ENCODE measurements at regions not wholly inside any gene's neighbourhood (a gene's known extent, or its start where the extent isn't known, plus 50 kb on each side); places are given as distances from the start of the nearest gene placed in this dataset.

DNA sequence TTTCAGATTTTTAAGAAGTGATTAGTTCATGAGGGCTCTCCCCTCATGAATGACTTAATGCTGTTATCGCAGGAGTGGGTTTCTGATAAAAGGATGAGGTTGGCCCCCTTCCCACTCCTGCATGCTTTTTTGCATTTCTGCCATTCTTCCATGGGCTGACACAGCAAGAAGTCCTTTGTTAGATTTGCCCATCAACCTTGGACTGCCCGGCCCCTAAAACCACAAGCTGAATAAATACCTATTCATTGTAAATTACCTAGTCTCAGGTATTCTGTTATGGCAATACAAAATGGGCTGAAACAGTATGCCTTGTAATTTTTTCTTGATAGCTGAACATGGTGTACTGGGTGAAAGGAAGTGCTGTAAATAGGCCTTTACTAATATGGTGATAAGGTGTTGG is 72.7 kb upstream of the DPH5 start:
- H3K9me1 ChIP-seq (replicated peaks; ENCODE audit: control insufficient read depth, extremely low read depth, insufficient read depth, low read length) = no peaks in the 10 kb centered on the region
- H2AFZ ChIP-seq (ENCODE audit: low read depth, low read length) = no peak overlapping the region
- FAIRE-seq = no peak
- H3K4me3 ChIP-seq (replicated peaks in 1 of 3; ENCODE audit: insufficient read depth in 1 of 3, low read depth in 1 of 3, low read length in 3 of 3) = no peak overlapping the region
- H3K27me3 ChIP-seq (ENCODE audit: control insufficient read depth in 2 of 2, insufficient read depth in 2 of 2, low read length in 2 of 2) = no peaks in the 10 kb centered on the region
- POLR2A ChIA-PET = interaction anchor here (0.6 kb wide), 1 partner anchor 138 kb away, joined by 7 read pairs; the partner anchor contains the start of gene S1PR1
- H3K4me2 ChIP-seq (ENCODE audit: insufficient read depth, low read length) = no peak overlapping the region
- no peak for TF ChIP-seq FOS (IDR thresholded peaks at IDR 0.05; ENCODE audit: borderline replicate concordance, insufficient read depth, low read length)
- TF ChIP-seq POLR2AphosphoS5 (IDR thresholded peaks at IDR 0.05; ENCODE audit: insufficient read depth, low read depth, low read length) = no peak
- TF ChIP-seq JUN (IDR thresholded peaks at IDR 0.05; ENCODE audit: borderline replicate concordance, insufficient read depth, insufficient read length, low read depth) = no peak
- no peak for TF ChIP-seq POLR2A (IDR thresholded peaks at IDR 0.05; ENCODE audit: low read depth, low read length)
- TF ChIP-seq, protein P1, sequence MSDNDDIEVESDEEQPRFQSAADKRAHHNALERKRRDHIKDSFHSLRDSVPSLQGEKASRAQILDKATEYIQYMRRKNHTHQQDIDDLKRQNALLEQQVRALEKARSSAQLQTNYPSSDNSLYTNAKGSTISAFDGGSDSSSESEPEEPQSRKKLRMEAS (IDR thresholded peaks at IDR 0.05; ENCODE audit: insufficient read depth, insufficient read length) = no peak
- no peak for TF ChIP-seq EZH2 (IDR thresholded peaks at IDR 0.05; ENCODE audit: borderline replicate concordance, low read depth, low read length, severe bottlenecking)
- TF ChIP-seq MYC (IDR thresholded peaks at IDR 0.05; ENCODE audit: low read depth, low read length) = no peak
- no peak for TF ChIP-seq GATA2 (IDR thresholded peaks at IDR 0.05; ENCODE audit: insufficient read depth, insufficient read length, low read depth, low read length)
- TF ChIP-seq, protein P2, sequence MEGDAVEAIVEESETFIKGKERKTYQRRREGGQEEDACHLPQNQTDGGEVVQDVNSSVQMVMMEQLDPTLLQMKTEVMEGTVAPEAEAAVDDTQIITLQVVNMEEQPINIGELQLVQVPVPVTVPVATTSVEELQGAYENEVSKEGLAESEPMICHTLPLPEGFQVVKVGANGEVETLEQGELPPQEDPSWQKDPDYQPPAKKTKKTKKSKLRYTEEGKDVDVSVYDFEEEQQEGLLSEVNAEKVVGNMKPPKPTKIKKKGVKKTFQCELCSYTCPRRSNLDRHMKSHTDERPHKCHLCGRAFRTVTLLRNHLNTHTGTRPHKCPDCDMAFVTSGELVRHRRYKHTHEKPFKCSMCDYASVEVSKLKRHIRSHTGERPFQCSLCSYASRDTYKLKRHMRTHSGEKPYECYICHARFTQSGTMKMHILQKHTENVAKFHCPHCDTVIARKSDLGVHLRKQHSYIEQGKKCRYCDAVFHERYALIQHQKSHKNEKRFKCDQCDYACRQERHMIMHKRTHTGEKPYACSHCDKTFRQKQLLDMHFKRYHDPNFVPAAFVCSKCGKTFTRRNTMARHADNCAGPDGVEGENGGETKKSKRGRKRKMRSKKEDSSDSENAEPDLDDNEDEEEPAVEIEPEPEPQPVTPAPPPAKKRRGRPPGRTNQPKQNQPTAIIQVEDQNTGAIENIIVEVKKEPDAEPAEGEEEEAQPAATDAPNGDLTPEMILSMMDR (IDR thresholded peaks at IDR 0.05; ENCODE audit: extremely low read depth in 1 of 2, insufficient read depth in 1 of 2, low read depth in 1 of 2, low read length in 2 of 2) = no peak
- H3K9me3 ChIP-seq (replicated peaks; ENCODE audit: control insufficient read depth, insufficient read depth, low read length) = no peaks in the 10 kb centered on the region
- H3K36me3 ChIP-seq (ENCODE audit: control insufficient read depth in 2 of 2, extremely low read depth in 1 of 2, insufficient read depth in 2 of 2, low read length in 2 of 2) = no peaks in the 10 kb centered on the region
- intact Hi-C loops (cut with micrococcal nuclease) (no loop called here), dilution Hi-C loops (cut with MboI; ENCODE audit: extremely low pct_ligation_motif_present, low sequenced_read_pairs) (no loop called here)
- H4K20me1 ChIP-seq (replicated peaks; ENCODE audit: control insufficient read depth, extremely low read depth, insufficient read depth, low read length) = no peaks in the 10 kb centered on the region
- CTCF ChIA-PET = no interaction called here
- no peaks in the 10 kb centered on the region for H3K79me2 ChIP-seq (ENCODE audit: control insufficient read depth, insufficient read depth, low read length)
- H3K9ac ChIP-seq (replicated peaks; ENCODE audit: extremely low read depth, insufficient read depth, low read length) = no peak overlapping the region
- H3K27ac ChIP-seq (ENCODE audit: insufficient read depth, low read depth, low read length) = no peak overlapping the region
- no peaks in the 10 kb centered on the region for H3K4me1 ChIP-seq (ENCODE audit: control insufficient read depth, extremely low read depth, insufficient read depth, low read length)
- no peak for DNase-seq (ENCODE audit: low read depth, low spot score)
- BruUV-seq (replicated peaks) = no TSS peak

All from endothelial cell of umbilical vein (primary cell).